ENCODE measurements at regions not wholly inside any gene's neighbourhood (a gene's known extent, or its start where the extent isn't known, plus 50 kb on each side); places are given as distances from the start of the nearest gene placed in this dataset.

- no peaks in the 10 kb centered on the region for H3K9me3 Mint-ChIP-seq
- Histone ChIP-seq H3K14ac (ENCODE audit: insufficient read depth, low read length) (no peak overlapping the region), H4K20me1 (ENCODE audit: control insufficient read depth, insufficient read depth, insufficient read length) (no peaks in the 10 kb centered on the region), H2AK5ac (ENCODE audit: insufficient read length, low read length) (no peak overlapping the region), H3K27ac (ENCODE audit: insufficient read length, low read depth, low read length) (no peak overlapping the region), H3K27me3 (ENCODE audit: insufficient read depth, low read length) (no peaks in the 10 kb centered on the region), H3K9me3 (ENCODE audit: control insufficient read depth, low read depth, low read length) (no peaks in the 10 kb centered on the region), H3K9ac (ENCODE audit: extremely low read depth, insufficient read length, low read length) (no peak overlapping the region), H3K56ac (ENCODE audit: insufficient read length, low read depth, low read length) (no peak overlapping the region), H2BK12ac (ENCODE audit: insufficient read length, low read depth, low read length) (no peak overlapping the region), H2BK20ac (ENCODE audit: low read depth, low read length, poor library complexity, severe bottlenecking) (no peak overlapping the region), H4K8ac (replicated peaks; ENCODE audit: insufficient read length, low read depth, low read length) (no peak overlapping the region), H2BK15ac (ENCODE audit: low read depth, low read length) (no peak overlapping the region), H4K91ac (ENCODE audit: insufficient read length, low read depth, low read length) (no peak overlapping the region), H3K79me2 (ENCODE audit: insufficient read depth, low read length) (no peaks in the 10 kb centered on the region), H3K4me1 (ENCODE audit: insufficient read depth, low read length) (no peaks in the 10 kb centered on the region), H3K79me1 (ENCODE audit: insufficient read depth, low read depth, low read length, poor library complexity, severe bottlenecking) (no peaks in the 10 kb centered on the region), H3K4me2 (ENCODE audit: insufficient read depth, insufficient read length, low read length) (no peak overlapping the region), H3K18ac (ENCODE audit: insufficient read length, low read depth, low read length) (no peak overlapping the region), H4K5ac (ENCODE audit: insufficient read length, low read depth, low read length) (no peak overlapping the region), H2AFZ (ENCODE audit: low read length) (no peak overlapping the region), H3K4ac (ENCODE audit: low read depth, low read length) (no peak overlapping the region), H2BK5ac (ENCODE audit: insufficient read length, low read length) (no peak overlapping the region), H3T11ph (ENCODE audit: low read length) (no peak overlapping the region), H2BK120ac (ENCODE audit: low read depth, low read length, poor library complexity, severe bottlenecking) (no peak overlapping the region), H3K23me2 (ENCODE audit: insufficient read length, low read depth, low read length, poor library complexity, severe bottlenecking) (no peaks in the 10 kb centered on the region), H3K23ac (ENCODE audit: insufficient read length, low read depth, low read length) (no peak overlapping the region)
- TF ChIP-seq, protein P1, sequence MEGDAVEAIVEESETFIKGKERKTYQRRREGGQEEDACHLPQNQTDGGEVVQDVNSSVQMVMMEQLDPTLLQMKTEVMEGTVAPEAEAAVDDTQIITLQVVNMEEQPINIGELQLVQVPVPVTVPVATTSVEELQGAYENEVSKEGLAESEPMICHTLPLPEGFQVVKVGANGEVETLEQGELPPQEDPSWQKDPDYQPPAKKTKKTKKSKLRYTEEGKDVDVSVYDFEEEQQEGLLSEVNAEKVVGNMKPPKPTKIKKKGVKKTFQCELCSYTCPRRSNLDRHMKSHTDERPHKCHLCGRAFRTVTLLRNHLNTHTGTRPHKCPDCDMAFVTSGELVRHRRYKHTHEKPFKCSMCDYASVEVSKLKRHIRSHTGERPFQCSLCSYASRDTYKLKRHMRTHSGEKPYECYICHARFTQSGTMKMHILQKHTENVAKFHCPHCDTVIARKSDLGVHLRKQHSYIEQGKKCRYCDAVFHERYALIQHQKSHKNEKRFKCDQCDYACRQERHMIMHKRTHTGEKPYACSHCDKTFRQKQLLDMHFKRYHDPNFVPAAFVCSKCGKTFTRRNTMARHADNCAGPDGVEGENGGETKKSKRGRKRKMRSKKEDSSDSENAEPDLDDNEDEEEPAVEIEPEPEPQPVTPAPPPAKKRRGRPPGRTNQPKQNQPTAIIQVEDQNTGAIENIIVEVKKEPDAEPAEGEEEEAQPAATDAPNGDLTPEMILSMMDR (conservative IDR thresholded peaks at IDR 0.05), result no peak
- WGBS (ENCODE audit: extremely low coverage, insufficient read length, low lambda C conversion rate), result no CpG with 5 or more reads among the region's 3 CpGs
- no peak overlapping the region for H3K27ac Mint-ChIP-seq
- DNase-seq, result no peak
- H3K36me3 Mint-ChIP-seq (ENCODE audit: insufficient read depth in 1 of 3, low read depth in 3 of 3), result no peaks in the 10 kb centered on the region
- H3K27me3 Mint-ChIP-seq (ENCODE audit: low read depth), result no peaks in the 10 kb centered on the region
- peaks cover 17% of the 10 kb centered on the region in 2 experiments for H3K4me1 Mint-ChIP-seq
- H3K4me3 Mint-ChIP-seq, result no peak overlapping the region
Observed at GRCh38 chr3:18558507-18558906, 133.4 kb upstream of the SATB1 start.
